ENCODE measurements at regions not wholly inside any gene's neighbourhood (a gene's known extent, or its start where the extent isn't known, plus 50 kb on each side); places are given as distances from the start of the nearest gene placed in this dataset.

- no peaks in the 10 kb centered on the region for H3K4me1 Mint-ChIP-seq
- H3K27me3 Mint-ChIP-seq = peaks cover 4% of the 10 kb centered on the region
- H3K27ac Mint-ChIP-seq = no peak overlapping the region
- ATAC-seq (no peak), DNase-seq (no peak)
- no peaks in the 10 kb centered on the region for H3K9me3 ChIP-seq (ENCODE audit: control insufficient read depth, low read length, poor library complexity, severe bottlenecking)
- H3K36me3 Mint-ChIP-seq (ENCODE audit: low read depth) = no peaks in the 10 kb centered on the region
- no peak overlapping the region for H3K4me3 Mint-ChIP-seq
Measured at GRCh38 chr5:107286447-107287098, 384.2 kb downstream of the EFNA5 start.

GRCh38 chr5:107285772-107286171 lies 385.0 kb downstream of the EFNA5 start:
- no peak overlapping the region for H3K4me3 Mint-ChIP-seq
- no peaks in the 10 kb centered on the region for H3K36me3 Mint-ChIP-seq (ENCODE audit: low read depth)
- no peak overlapping the region for H3K27ac Mint-ChIP-seq
- peaks cover 4% of the 10 kb centered on the region for H3K27me3 Mint-ChIP-seq
- ATAC-seq = no peak
- no peak for DNase-seq
- no peaks in the 10 kb centered on the region for H3K4me1 Mint-ChIP-seq
- no peaks in the 10 kb centered on the region for H3K9me3 ChIP-seq (ENCODE audit: control insufficient read depth, low read length, poor library complexity, severe bottlenecking)

- DNase-seq = no peak
- Mint-ChIP-seq H3K4me1 (no peaks in the 10 kb centered on the region), H3K27ac (no peak overlapping the region), H3K27me3 (peaks cover 4% of the 10 kb centered on the region), H3K4me3 (no peak overlapping the region), H3K36me3 (ENCODE audit: low read depth) (no peaks in the 10 kb centered on the region)
- H3K9me3 ChIP-seq (ENCODE audit: control insufficient read depth, low read length, poor library complexity, severe bottlenecking) = no peaks in the 10 kb centered on the region
- ATAC-seq = no peak
Measured at GRCh38 chr5:107284822-107285525, 385.8 kb downstream of the EFNA5 start.

GRCh38 chr5:107282061-107282460 lies 388.7 kb downstream of the EFNA5 start:
- H3K27ac Mint-ChIP-seq = no peak overlapping the region
- ATAC-seq (no peak), DNase-seq (no peak)
- peaks cover 4% of the 10 kb centered on the region for H3K27me3 Mint-ChIP-seq
- H3K4me3 Mint-ChIP-seq = no peak overlapping the region
- H3K36me3 Mint-ChIP-seq (ENCODE audit: low read depth) = no peaks in the 10 kb centered on the region
- H3K4me1 Mint-ChIP-seq = no peaks in the 10 kb centered on the region
- no peaks in the 10 kb centered on the region for H3K9me3 ChIP-seq (ENCODE audit: control insufficient read depth, low read length, poor library complexity, severe bottlenecking)

GRCh38 chr5:107278774-107279173 lies 392.0 kb downstream of the EFNA5 start:
- peaks cover 4% of the 10 kb centered on the region for H3K27me3 Mint-ChIP-seq
- no peak overlapping the region for H3K27ac Mint-ChIP-seq
- H3K9me3 ChIP-seq (ENCODE audit: control insufficient read depth, low read length, poor library complexity, severe bottlenecking) = no peaks in the 10 kb centered on the region
- DNase-seq (no peak), ATAC-seq (no peak)
- H3K4me3 Mint-ChIP-seq = no peak overlapping the region
- peaks cover 2% of the 10 kb centered on the region for H3K4me1 Mint-ChIP-seq
- H3K36me3 Mint-ChIP-seq (ENCODE audit: low read depth) = no peaks in the 10 kb centered on the region

GRCh38 chr5:107277485-107278125 lies 393.1 kb downstream of the EFNA5 start:
- peaks cover 2% of the 10 kb centered on the region for H3K4me1 Mint-ChIP-seq
- DNase-seq (no peak), ATAC-seq (no peak)
- H3K9me3 ChIP-seq (ENCODE audit: control insufficient read depth, low read length, poor library complexity, severe bottlenecking) = no peaks in the 10 kb centered on the region
- H3K27ac Mint-ChIP-seq = no peak overlapping the region
- peaks cover 2% of the 10 kb centered on the region for H3K27me3 Mint-ChIP-seq
- H3K36me3 Mint-ChIP-seq (ENCODE audit: low read depth) = no peaks in the 10 kb centered on the region
- no peak overlapping the region for H3K4me3 Mint-ChIP-seq

GRCh38 chr5:107275333-107275732 lies 395.4 kb downstream of the EFNA5 start:
- Mint-ChIP-seq H3K36me3 (ENCODE audit: low read depth) (no peaks in the 10 kb centered on the region), H3K27ac (no peak overlapping the region), H3K27me3 (no peaks in the 10 kb centered on the region), H3K4me1 (peaks cover 2% of the 10 kb centered on the region), H3K4me3 (no peak overlapping the region)
- ATAC-seq (no peak), DNase-seq (no peak)
- H3K9me3 ChIP-seq (ENCODE audit: control insufficient read depth, low read length, poor library complexity, severe bottlenecking) = no peaks in the 10 kb centered on the region

GRCh38 chr5:107274571-107274970 lies 396.2 kb downstream of the EFNA5 start:
- Mint-ChIP-seq H3K4me3 (no peak overlapping the region), H3K27ac (no peak overlapping the region), H3K36me3 (ENCODE audit: low read depth) (no peaks in the 10 kb centered on the region), H3K4me1 (peaks cover 2% of the 10 kb centered on the region), H3K27me3 (no peaks in the 10 kb centered on the region)
- DNase-seq (no peak), ATAC-seq (no peak)
- no peaks in the 10 kb centered on the region for H3K9me3 ChIP-seq (ENCODE audit: control insufficient read depth, low read length, poor library complexity, severe bottlenecking)

GRCh38 chr5:107272954-107273353 lies 397.8 kb downstream of the EFNA5 start:
- no peak overlapping the region for H3K27ac Mint-ChIP-seq
- H3K9me3 ChIP-seq (ENCODE audit: control insufficient read depth, low read length, poor library complexity, severe bottlenecking) = no peaks in the 10 kb centered on the region
- no peak for ATAC-seq
- H3K4me1 Mint-ChIP-seq = peaks cover 2% of the 10 kb centered on the region
- H3K27me3 Mint-ChIP-seq = no peaks in the 10 kb centered on the region
- no peak for DNase-seq
- no peaks in the 10 kb centered on the region for H3K36me3 Mint-ChIP-seq (ENCODE audit: low read depth)
- H3K4me3 Mint-ChIP-seq = no peak overlapping the region

- Mint-ChIP-seq H3K4me3 (no peak overlapping the region), H3K4me1 (peaks cover 2% of the 10 kb centered on the region)
- no peak for ATAC-seq
Measured at GRCh38 chr5:107272509-107272908, 398.2 kb downstream of the EFNA5 start.

GRCh38 chr5:107271682-107272350 lies 398.9 kb downstream of the EFNA5 start:
- peaks cover 2% of the 10 kb centered on the region for H3K4me1 Mint-ChIP-seq
- ATAC-seq = no peak
- no peak overlapping the region for H3K27ac Mint-ChIP-seq

More at GRCh38 chr5:107272509-107272908, 398.2 kb downstream of the EFNA5 start:
- Mint-ChIP-seq H3K27me3 (no peaks in the 10 kb centered on the region), H3K36me3 (ENCODE audit: low read depth) (no peaks in the 10 kb centered on the region), H3K27ac (no peak overlapping the region)
- H3K9me3 ChIP-seq (ENCODE audit: control insufficient read depth, low read length, poor library complexity, severe bottlenecking) = no peaks in the 10 kb centered on the region
- DNase-seq = no peak

GRCh38 chr5:107270561-107270960 lies 400.2 kb downstream of the EFNA5 start:
- Mint-ChIP-seq H3K4me3 (no peak overlapping the region), H3K27me3 (no peaks in the 10 kb centered on the region), H3K27ac (no peak overlapping the region), H3K36me3 (ENCODE audit: low read depth) (no peaks in the 10 kb centered on the region), H3K4me1 (peaks cover 2% of the 10 kb centered on the region)
- no peak for DNase-seq
- no peak for ATAC-seq
- H3K9me3 ChIP-seq (ENCODE audit: control insufficient read depth, low read length, poor library complexity, severe bottlenecking) = no peaks in the 10 kb centered on the region

More at GRCh38 chr5:107271682-107272350, 398.9 kb downstream of the EFNA5 start:
- Mint-ChIP-seq H3K4me3 (no peak overlapping the region), H3K36me3 (ENCODE audit: low read depth) (no peaks in the 10 kb centered on the region), H3K27me3 (no peaks in the 10 kb centered on the region)
- no peaks in the 10 kb centered on the region for H3K9me3 ChIP-seq (ENCODE audit: control insufficient read depth, low read length, poor library complexity, severe bottlenecking)
- DNase-seq = no peak

GRCh38 chr5:107269678-107270077 lies 401.1 kb downstream of the EFNA5 start:
- ATAC-seq (no peak), DNase-seq (no peak)
- Mint-ChIP-seq H3K27ac (no peak overlapping the region), H3K36me3 (ENCODE audit: low read depth) (no peaks in the 10 kb centered on the region), H3K27me3 (no peaks in the 10 kb centered on the region), H3K4me1 (no peaks in the 10 kb centered on the region), H3K4me3 (no peak overlapping the region)
- no peaks in the 10 kb centered on the region for H3K9me3 ChIP-seq (ENCODE audit: control insufficient read depth, low read length, poor library complexity, severe bottlenecking)
